ENCODE measurements at regions not wholly inside any gene's neighbourhood (a gene's known extent, or its start where the extent isn't known, plus 50 kb on each side); places are given as distances from the start of the nearest gene placed in this dataset.

DNA sequence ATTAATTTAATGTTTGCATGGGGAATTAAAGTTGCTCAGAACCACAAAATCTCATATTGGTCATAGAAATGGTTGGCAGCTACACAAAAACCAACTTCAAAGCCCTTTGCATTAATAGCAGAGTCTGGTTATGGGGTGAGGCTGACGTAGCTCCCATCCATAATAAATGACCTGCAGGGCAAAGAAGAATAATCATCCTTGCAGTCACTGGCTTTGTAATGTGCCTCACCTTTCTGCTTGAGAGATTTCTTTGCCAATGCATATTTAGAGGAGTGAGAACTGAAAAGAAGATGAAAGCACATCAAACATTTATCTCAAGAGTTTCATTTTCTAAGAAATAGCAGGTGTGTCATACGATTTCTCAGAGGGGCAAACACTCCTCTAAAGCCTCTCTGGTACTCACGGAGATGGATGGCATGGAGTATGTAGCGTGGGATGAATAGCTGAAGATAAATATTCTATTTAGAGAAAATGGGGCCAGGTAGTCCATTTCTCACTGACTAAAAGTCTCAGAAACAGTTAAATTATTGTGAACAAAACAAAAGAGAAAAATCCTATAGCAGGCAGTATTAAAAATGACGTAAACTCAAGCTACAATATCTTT, 1491.9 kb downstream of the FAM181B start:
- intact Hi-C loops (cut with micrococcal nuclease; ENCODE audit: unreplicated experiment): no loop called here
- no peaks in the 10 kb centered on the region for H3K36me3 ChIP-seq (replicated peaks in 1 of 2; ENCODE audit: control insufficient read depth in 1 of 2, insufficient read depth in 2 of 2, low read length in 2 of 2)
- ATAC-seq (no peak), DNase-seq (ENCODE audit: low spot score) (no peak), FAIRE-seq (no peak)
- in situ Hi-C loops (cut with HindIII; ENCODE audit: extremely low pct_ligation_motif_present, low pct_unique_long_range_greater_than_20kb): loop anchor here (25.0 kb wide), 1 partner anchor 1529 kb away; no protein-coding TSS in a partner anchor
- TF ChIP-seq FOXA3 (CRISPR knock-in tag; IDR thresholded peaks at IDR 0.05) (no peak), RBM22 (optimal IDR thresholded peaks at IDR 0.05; ENCODE audit: low read length) (no peak), ZNF615 (CRISPR knock-in tag; IDR thresholded peaks at IDR 0.05; ENCODE audit: borderline replicate concordance) (no peak), ZNF350 (CRISPR knock-in tag; IDR thresholded peaks at IDR 0.05; ENCODE audit: borderline replicate concordance, low read depth) (no peak), ZNF720 (CRISPR knock-in tag; IDR thresholded peaks at IDR 0.05) (no peak), FIP1L1 (IDR thresholded peaks at IDR 0.05; ENCODE audit: borderline replicate concordance, insufficient read depth, low read depth, low read length) (no peak), PHF20 (CRISPR knock-in tag; IDR thresholded peaks at IDR 0.05) (no peak), MYC (CRISPR knock-in tag; IDR thresholded peaks at IDR 0.05; ENCODE audit: borderline replicate concordance) (no peak)
- TF ChIP-seq, protein P1, sequence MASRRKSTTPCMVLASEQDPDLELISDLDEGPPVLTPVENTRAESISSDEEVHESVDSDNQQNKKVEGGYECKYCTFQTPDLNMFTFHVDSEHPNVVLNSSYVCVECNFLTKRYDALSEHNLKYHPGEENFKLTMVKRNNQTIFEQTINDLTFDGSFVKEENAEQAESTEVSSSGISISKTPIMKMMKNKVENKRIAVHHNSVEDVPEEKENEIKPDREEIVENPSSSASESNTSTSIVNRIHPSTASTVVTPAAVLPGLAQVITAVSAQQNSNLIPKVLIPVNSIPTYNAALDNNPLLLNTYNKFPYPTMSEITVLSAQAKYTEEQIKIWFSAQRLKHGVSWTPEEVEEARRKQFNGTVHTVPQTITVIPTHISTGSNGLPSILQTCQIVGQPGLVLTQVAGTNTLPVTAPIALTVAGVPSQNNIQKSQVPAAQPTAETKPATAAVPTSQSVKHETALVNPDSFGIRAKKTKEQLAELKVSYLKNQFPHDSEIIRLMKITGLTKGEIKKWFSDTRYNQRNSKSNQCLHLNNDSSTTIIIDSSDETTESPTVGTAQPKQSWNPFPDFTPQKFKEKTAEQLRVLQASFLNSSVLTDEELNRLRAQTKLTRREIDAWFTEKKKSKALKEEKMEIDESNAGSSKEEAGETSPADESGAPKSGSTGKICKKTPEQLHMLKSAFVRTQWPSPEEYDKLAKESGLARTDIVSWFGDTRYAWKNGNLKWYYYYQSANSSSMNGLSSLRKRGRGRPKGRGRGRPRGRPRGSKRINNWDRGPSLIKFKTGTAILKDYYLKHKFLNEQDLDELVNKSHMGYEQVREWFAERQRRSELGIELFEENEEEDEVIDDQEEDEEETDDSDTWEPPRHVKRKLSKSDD (CRISPR knock-in tag; IDR thresholded peaks at IDR 0.05; ENCODE audit: low read depth): no peak
- TF ChIP-seq, protein P2, sequence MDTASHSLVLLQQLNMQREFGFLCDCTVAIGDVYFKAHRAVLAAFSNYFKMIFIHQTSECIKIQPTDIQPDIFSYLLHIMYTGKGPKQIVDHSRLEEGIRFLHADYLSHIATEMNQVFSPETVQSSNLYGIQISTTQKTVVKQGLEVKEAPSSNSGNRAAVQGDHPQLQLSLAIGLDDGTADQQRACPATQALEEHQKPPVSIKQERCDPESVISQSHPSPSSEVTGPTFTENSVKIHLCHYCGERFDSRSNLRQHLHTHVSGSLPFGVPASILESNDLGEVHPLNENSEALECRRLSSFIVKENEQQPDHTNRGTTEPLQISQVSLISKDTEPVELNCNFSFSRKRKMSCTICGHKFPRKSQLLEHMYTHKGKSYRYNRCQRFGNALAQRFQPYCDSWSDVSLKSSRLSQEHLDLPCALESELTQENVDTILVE (CRISPR knock-in tag; IDR thresholded peaks at IDR 0.05): no peak
- no peak overlapping the region for H3K4me3 ChIP-seq (replicated peaks in 1 of 3; ENCODE audit: insufficient read depth in 1 of 3, low read depth in 2 of 3, low read length in 3 of 3)
- H3K4me2 ChIP-seq (ENCODE audit: low read depth, low read length): no peak overlapping the region
- no peaks in the 10 kb centered on the region for H4K20me1 ChIP-seq (ENCODE audit: insufficient read depth, low read length)
- POLR2A ChIA-PET: no interaction called here
- CTCF ChIA-PET (ENCODE audit: low intra/inter-chr PET ratio, low total read pairs): no interaction called here
- H3K4me1 ChIP-seq (ENCODE audit: insufficient read depth, low read length): 0 out of 2 replicates have a peak, but pooled peaks cover 1% of the 10 kb centered on the region
- no peaks in the 10 kb centered on the region for H3K9me3 ChIP-seq (ENCODE audit: low read length)
- H3K9ac ChIP-seq (ENCODE audit: insufficient read depth, low read depth, low read length): no peak overlapping the region
- no TSS peak for BruUV-seq (replicated peaks)
- H3K79me2 ChIP-seq (ENCODE audit: insufficient read depth, low read length): no peaks in the 10 kb centered on the region
- no peak overlapping the region for H3K27ac ChIP-seq (ENCODE audit: extremely low read length, insufficient read depth, low read length)
- WGBS (ENCODE audit: low lambda C conversion rate): 6% methylated on average over 5 of the region's 5 CpGs
- H3K27me3 ChIP-seq (ENCODE audit: control insufficient read depth in 1 of 2, insufficient read depth in 2 of 2, low read length in 2 of 2): no peaks in the 10 kb centered on the region
- H2AFZ ChIP-seq (ENCODE audit: low read length): no peak overlapping the region
